GM21360 (cell line): ENCODE measurements at regions not wholly inside any gene's neighbourhood (a gene's known extent, or its start where the extent isn't known, plus 50 kb on each side); places are given as distances from the start of the nearest gene placed in this dataset.
"Not testable (repeated sequence)": the region's sequence is repeated elsewhere in the genome, so short reads cannot be mapped to it uniquely, and the experiment has no call there.

Experiments used
- ATAC-seq: cut with Tn5 transposase; IDR thresholded peaks from one replicate; pipeline ENCODE4 v1.9.1; 2021; ENCODE audit warnings: mild to moderate bottlenecking, moderate library complexity; ENCODE audit not compliant: unreplicated experiment

DNA sequence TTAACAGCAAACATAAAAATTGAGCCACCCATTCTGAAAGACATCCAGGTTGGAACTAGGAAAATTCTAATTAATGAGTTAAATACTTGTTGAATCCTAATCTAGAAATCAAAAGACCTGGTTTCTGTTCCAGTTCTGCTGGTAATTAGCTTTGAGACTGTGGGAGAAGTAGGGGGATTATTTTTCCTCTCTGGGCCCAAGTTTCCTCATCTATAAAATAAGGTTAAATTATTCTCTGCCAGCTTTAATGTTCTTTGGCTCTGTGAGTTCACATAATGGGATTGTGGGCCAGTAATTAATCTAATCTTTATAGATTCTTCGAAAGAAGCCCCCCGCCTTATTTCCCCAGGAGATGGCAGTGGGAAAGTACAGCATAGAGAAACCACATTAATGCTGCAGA, 104.6 kb downstream of the ENC1 start:
- ATAC-seq, result no peak

DNA sequence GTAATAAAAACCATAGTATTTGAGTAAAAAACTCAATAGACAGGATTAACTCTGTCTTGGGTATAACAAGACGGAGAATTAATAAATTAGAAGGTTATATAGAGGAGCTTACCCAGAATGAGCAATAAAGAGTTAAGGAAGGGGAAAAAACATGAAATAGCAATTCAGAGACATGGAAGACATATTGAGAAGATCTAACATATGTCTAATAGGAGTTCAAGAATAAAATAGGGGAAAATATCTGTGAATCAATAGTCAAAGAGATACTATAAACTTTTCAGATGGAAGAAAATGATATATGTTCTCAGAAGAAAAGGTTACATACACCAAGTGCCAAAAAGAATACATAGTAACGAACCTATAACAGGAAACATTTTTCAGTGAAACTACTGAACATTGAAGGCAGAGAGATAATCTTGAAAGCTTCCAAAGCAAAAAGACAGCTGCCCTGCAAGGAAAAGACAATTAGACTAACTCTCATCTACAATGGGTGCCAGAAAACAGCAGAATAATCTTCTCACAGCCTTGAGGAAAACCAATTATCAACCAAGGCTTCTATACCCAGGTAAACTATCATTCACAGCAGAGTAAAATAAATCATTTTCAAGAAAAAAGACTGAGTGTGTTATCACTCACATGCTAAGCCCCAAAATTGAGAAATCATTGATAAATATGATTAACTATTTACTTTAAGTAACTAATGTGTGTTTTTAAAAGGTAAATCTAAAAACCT, 106.0 kb downstream of the ENC1 start:
- ATAC-seq, result no peak

DNA sequence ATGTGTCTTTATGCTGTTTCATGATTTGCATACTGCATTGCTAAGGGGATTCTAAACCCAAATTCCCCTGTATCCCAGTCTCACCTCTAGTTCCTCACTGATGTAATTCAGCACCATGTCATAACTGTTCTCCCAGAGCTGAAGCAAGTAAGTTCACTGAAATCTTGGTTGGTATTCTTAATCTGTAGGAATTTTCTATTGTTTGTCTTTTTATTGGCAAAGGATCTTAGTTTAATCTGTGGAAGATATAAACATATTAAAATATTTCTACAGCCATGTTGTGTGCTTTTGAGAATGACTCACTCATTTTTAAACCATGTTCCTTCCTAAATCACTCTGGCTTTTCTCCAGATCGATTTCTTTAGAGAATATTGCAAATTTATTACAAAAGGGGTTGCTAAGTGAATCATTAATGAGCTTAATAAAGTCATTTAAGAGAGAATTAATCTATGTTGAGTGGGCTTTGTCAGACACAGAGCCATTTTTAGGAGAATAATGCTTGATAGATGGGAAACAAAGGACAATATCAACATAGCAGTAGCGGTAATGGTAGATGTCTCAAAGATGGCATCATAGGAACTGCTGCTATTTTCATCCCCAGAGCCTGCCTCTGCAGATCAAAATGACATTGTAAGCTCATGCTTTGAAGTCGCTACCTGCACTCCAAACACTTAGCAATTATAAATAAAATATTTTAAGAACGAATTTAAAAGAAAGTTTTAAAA, 110.0 kb downstream of the ENC1 start:
- no peak for ATAC-seq

DNA sequence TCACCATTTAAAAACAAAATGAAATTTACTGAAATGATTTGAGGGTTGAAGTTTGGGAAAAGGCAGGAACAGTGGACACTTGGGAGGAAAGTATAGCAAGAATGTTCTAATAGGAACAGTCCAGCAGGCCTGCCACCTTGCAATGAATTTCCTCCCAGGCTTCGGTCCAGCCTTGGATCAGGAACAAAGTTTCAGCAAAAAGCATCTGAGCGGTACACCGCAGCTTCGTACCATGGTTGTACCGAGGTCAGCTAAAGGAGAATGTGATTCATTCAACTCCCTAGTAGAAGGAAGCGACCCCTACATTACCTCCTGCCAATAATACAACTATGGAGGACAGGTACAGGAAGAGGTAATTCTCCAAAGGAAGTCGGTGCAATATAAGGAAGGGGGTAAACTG, 111.4 kb downstream of the ENC1 start:
- no peak for ATAC-seq

DNA sequence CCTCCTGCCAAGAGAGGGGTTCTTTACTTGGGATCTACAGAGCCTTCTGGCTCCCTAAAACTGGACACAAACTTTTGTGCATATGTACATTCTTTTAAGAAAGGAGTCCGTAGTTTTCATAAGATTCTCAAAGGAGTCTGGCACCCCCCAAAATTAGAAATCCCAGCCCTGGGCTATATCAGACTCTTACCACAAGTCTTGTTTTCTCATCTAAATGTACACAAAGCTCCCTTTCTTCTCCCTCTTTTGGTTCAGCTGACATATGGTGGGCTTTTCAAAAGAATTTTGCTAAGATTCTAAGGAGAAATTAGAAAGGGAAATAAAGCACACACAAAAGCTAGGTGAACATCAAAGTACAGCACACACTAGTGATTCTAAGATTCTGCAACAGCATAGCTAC, 114.4 kb downstream of the ENC1 start:
- ATAC-seq, result no peak

DNA sequence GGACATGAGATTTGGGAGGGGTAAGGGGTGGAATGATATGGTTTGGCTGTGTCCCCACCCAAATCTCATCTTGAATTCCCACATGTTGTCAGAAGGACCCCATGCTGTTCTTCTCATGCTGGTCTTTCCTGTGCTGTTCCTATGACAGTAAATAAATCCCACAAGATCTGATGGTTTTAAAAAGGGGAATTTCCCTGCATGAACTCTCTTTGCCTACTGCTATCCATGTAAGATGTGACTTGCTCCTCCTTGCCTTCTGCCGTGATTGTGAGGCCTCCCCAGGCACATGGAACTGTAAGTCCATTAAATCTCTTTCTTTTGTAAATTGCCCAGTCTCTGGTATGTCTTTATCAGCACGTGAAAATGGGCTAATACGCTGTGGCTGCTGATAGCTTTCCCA, 115.8 kb downstream of the ENC1 start:
- not testable (repeated sequence) for ATAC-seq

DNA sequence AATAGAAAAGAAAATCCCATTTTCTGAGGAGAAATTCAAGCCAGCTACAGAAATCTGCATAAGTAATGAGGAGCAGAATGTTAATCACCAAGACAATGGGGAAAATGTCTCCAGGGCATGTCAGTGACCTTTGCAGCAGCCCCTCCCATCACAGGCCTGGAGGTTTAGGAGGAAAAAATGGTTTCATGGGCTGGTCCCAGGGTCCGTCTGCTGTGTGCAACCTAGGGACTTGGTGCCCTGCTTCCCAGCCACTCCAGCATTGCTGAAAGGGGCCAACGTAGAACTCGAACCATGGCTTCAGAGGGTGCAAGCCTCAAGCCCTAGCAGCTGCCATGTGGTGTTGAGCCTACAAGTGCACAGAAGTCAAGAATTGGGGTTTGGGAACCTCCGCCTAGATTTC, 116.8 kb downstream of the ENC1 start:
- not testable (repeated sequence) for ATAC-seq

DNA sequence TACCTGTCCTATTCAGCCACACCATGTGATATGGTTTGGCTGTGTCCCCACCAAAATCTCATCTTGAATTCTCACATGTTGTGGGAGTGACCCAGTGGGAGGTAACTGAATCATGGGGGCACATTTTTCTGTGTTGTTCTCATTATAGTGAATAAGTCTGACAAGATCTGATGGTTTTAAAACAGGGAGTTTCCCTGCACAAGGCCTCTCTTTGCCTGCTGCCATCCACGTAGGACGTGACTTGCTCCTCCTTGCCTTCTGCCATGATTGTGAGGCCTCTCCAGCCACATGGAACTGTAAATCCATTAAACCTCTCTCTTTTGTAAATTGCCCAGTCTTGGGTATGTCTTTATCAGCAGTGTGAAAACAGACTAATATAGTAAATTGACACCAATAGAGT, 117.7 kb downstream of the ENC1 start:
- ATAC-seq, result not testable (repeated sequence)

DNA sequence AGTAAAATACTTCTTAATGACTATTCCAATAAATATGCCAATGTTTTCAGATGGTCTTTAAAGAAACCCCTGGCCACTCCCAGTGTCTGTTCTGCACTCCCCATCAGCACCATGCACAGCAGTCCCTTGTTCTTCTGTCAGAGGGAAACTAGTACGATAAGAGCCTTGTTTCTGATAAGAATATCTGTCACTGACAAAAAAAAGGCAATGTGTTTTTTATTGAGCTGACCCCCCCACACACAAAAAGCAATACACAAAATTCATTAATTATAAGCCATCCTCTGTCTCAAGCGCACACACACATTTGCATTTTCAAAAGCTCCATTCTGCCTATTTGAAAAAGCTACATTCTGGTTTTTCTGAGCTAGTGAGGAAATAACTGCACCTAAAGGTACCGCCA, 119.1 kb downstream of the ENC1 start:
- no peak for ATAC-seq

DNA sequence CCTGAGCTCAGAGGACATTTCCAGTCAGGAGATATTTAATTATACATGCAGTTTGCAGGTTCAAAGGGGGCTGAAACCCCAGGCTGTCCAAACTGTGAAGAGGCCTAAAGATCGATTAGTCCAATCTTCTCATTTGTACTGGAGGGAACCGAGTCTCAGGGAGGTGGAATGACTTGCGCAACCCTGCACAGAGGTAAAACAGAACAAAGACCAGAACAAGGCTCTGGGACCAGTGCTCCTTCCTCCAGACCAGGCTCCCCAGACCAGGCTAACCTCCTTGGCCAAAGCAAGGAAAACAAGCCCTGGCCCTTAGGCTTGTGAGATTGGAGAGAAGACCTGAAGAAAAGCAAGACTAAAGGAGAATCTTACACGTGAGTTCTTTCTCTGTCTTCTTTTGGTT, 120.8 kb downstream of the ENC1 start:
- no peak for ATAC-seq

DNA sequence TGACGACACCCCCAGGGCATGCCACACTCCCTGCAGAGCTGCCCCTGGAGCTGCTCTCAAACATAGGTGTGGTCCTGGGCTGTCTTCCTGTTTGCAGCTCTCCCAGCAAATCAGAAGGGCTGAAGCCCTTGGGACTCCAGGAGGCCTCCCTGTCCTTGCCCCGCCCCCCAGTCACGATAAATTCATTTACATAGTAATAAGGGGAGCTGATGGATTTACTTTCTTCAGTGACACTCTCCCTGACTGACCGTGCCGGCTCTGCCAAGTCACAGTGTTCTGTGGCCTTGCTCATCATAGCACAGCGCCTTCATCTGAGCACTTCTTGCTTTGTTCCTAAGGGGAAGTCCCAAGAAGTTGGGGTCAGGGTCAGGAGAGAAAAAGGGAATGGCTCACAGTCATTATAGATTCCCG, 121.4 kb downstream of the ENC1 start:
- ATAC-seq, result no peak

DNA sequence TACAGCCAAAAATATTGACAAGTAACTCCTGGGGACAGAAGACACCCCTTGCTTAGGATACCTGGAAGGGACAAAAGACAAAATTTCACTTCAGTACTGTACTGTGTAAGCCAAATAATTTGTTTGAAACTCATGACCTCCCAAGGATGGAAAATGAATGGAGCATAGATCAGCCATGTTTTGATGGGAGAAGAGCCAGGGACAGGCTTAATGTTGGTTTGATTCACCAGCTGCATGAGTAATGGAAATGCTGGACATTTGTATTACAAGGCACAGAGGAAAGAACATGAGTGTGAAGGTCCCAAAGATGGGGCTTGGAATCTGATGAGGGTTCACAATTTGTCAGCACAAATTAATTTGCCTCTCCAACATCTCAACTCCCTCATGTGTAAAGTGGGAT, 122.8 kb downstream of the ENC1 start:
- no peak for ATAC-seq

DNA sequence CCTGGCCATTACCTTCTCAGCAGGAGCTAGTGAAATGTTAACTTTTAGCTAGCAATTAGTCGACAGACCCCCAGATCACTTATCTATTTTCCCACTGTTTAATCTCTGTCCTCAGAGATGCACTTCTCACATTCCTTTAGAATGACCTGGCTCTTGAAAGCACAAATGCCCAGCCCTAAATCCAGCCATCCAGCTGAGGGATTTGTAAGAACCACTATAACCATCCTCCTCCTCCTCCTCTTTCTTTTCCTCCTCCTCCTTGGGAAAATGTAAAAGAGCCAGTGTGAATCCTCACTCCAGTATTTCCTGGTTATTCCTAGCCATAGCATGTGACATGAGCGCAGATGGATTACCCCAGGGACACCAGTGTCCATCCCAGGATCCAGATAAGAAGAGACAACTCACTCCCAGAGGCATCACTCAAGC, 124.3 kb downstream of the ENC1 start:
- no peak for ATAC-seq

DNA sequence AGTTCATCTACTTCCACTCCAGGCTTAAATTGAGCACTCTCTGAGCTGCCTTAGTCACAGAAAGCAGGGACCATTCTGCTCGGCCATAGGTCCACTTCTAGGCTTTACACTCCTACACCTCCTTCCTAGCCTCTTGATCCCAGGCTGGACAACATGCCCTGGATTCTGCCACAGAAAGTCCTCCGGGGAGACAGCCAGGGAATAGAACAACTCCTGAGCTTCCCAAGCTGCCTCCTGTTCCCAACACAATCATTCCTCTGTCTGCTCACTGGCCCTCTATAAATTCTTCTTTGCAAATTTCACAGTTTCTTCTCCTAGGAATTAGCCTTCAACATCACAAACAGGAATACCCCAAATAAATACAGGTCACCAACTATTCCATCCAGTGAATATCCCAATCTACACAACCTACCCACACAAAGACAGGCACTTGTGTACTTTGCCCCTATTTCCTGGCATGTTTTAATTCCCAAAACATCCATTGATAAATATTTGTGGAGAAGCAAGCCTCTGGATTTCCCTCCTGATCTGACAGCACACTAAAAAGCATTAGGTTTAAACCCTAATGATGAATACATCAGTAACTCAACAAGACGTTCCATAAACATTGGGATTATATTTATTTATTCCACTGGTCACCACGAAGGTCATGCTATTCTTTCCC, 125.5 kb downstream of the ENC1 start:
- ATAC-seq, result no peak

DNA sequence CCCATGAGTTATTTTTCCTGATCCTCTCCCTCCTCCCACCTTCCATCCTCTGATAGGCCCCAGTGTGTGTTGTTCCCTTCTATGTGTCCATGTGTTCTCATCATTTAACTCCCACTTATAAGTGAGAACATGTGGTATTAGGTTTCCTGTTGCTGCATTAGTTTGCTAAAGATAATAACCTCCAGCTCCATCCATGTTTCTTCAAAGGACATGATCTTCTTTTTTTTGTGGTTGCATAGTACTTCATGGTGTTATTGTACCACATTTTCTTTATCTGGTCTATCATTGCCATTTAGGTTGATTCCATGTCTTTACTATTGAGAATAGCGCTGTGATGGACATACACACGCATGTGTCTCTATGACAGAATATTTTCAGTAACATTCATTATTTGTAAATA, 128.8 kb downstream of the ENC1 start:
- ATAC-seq, result not testable (repeated sequence)

DNA sequence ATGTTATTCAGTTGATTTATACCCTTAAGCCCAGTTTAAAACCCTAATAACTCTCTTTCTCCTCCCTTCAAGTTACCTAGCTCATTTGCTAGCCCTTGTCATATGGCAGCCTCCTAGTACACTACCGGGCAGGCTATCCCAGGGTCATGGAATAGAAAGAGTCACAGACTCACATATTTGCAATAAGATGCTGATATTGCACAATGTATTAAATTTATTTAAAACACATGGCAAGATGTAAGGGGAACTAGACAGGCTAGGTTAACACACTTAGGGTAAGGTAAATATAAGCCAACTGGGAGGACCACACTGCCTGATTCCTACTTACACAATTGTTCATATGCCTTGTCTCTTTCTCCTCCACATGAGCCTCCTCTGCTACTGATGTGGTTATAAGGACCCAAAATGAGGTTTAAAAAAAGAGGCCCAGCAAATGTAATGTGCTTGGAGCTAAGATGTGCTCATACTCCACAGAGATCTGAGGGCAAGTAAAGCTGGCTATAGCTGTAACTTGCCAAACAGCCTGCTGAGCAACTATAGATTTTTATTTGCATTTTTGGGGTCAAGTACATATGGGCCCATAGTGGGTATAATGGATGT, 130.0 kb downstream of the ENC1 start:
- ATAC-seq, result no peak

DNA sequence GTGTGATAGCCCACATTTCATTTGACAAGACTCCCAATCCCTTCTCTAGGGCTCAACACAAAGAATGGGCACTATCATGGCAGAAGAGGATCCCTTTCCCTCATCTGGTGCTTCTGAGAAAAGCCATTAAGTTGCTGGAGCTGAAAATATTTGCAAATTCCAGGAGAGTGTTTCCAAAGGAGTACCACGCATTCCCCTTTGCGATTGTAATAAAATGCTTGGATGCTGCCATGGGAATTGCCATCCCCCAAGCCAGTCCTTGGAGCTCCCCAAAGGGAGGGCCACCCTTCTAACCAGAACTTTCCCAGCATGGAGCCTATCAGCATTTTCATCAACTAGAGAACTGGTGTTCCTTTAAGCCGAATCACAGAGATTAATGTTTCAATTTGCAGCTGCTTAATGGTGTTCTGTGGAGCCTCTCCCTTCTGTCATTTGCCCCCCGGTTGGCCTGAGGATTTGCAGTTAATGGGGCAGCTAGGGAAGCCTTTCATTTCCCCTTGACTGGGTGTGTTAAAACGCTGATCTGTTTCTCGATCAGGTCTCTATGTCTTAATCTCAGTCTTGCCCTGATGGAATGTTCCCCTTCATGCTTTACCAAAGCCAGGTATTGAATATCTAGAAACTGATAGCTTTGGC, 133.0 kb downstream of the ENC1 start:
- no peak for ATAC-seq

DNA sequence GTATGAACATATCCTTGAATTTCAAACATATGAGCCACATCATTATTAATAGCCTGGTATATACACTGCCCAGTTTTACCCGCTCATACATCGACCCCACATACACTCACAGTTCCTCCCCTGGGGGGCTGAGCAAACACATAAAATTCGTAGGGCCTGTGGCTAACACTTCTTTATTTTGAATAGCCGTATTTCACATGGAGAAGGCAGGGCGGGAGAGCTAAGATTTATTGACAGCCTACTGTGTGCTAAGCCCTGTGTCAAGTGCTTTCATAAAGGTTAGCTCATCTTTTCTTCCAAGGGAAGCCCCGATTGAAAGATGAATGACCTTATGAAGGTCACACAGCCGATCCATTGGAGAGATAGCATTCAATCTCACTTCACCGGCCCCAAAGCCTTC, 134.4 kb downstream of the ENC1 start:
- ATAC-seq, result no peak

DNA sequence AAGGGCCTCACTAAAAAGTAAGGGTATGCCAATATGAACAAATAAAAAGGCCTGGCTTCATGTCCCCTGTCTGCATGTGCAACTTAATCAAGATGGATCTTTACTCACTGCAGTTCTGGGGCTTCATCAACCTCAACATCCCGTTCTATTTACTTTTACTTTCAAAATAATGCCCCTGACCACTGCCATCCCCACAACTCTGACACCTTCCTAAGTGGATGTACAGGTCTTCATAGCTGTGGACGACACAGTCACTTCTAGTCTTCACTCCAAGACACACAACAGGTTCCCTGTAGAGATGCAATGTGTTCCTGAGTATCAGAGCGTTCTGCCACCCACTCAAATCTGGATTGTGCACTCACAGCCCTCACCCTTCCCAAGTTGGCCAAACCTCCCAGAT, 136.1 kb downstream of the ENC1 start:
- ATAC-seq, result no peak

DNA sequence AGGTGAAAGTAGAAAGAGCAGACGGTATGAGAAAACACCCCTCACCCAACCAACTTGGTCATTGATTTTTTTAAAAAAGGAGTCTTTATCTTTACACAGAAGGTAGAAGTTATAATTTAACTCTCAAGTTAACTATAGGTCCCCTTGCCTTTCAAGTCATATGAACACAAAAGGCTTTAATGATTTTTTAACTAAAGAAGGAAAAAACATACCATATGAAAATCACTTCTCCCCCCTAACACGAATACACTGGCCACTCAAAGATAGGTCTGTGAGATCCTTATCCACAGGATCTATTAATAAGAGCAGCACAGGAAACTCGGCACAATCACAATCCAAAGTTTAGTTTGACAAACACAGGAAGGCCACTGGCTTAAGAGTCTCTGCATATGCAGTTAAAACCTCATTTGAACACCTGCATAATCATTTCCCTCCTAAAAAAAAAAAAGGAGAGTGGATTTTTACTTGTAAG, 138.0 kb downstream of the ENC1 start:
- no peak for ATAC-seq
